H1 (cell line): ENCODE measurements at regions not wholly inside any gene's neighbourhood (a gene's known extent, or its start where the extent isn't known, plus 50 kb on each side); places are given as distances from the start of the nearest gene placed in this dataset.

Experiments used
- EGR1 ChIP-seq: IDR thresholded peaks from 2 replicates; pipeline ENCODE4 v1.6.1; 2011; ENCODE audit warnings: low read depth, low read length, borderline replicate concordance
- NANOG ChIP-seq: IDR thresholded peaks from 2 replicates; pipeline ENCODE4 v1.6.1; 2011; ENCODE audit warnings: low read length, low read depth, mild to moderate bottlenecking, inconsistent platforms; ENCODE audit not compliant: insufficient read depth, poor library complexity, severe bottlenecking
- TF ChIP-seq, protein P1 (sequence below): fragments of 300-600 bp; sonication (generic); IDR thresholded peaks from 2 replicates; pipeline ENCODE4 v1.7.1; 2012; ENCODE audit warnings: low read length, moderate library complexity, mild to moderate bottlenecking, inconsistent platforms; ENCODE audit not compliant: insufficient replicate concordance

GRCh38 chr12:25764892-25765291 is 193.6 kb upstream of the RASSF8 start (continued):
- TF ChIP-seq, protein P1, sequence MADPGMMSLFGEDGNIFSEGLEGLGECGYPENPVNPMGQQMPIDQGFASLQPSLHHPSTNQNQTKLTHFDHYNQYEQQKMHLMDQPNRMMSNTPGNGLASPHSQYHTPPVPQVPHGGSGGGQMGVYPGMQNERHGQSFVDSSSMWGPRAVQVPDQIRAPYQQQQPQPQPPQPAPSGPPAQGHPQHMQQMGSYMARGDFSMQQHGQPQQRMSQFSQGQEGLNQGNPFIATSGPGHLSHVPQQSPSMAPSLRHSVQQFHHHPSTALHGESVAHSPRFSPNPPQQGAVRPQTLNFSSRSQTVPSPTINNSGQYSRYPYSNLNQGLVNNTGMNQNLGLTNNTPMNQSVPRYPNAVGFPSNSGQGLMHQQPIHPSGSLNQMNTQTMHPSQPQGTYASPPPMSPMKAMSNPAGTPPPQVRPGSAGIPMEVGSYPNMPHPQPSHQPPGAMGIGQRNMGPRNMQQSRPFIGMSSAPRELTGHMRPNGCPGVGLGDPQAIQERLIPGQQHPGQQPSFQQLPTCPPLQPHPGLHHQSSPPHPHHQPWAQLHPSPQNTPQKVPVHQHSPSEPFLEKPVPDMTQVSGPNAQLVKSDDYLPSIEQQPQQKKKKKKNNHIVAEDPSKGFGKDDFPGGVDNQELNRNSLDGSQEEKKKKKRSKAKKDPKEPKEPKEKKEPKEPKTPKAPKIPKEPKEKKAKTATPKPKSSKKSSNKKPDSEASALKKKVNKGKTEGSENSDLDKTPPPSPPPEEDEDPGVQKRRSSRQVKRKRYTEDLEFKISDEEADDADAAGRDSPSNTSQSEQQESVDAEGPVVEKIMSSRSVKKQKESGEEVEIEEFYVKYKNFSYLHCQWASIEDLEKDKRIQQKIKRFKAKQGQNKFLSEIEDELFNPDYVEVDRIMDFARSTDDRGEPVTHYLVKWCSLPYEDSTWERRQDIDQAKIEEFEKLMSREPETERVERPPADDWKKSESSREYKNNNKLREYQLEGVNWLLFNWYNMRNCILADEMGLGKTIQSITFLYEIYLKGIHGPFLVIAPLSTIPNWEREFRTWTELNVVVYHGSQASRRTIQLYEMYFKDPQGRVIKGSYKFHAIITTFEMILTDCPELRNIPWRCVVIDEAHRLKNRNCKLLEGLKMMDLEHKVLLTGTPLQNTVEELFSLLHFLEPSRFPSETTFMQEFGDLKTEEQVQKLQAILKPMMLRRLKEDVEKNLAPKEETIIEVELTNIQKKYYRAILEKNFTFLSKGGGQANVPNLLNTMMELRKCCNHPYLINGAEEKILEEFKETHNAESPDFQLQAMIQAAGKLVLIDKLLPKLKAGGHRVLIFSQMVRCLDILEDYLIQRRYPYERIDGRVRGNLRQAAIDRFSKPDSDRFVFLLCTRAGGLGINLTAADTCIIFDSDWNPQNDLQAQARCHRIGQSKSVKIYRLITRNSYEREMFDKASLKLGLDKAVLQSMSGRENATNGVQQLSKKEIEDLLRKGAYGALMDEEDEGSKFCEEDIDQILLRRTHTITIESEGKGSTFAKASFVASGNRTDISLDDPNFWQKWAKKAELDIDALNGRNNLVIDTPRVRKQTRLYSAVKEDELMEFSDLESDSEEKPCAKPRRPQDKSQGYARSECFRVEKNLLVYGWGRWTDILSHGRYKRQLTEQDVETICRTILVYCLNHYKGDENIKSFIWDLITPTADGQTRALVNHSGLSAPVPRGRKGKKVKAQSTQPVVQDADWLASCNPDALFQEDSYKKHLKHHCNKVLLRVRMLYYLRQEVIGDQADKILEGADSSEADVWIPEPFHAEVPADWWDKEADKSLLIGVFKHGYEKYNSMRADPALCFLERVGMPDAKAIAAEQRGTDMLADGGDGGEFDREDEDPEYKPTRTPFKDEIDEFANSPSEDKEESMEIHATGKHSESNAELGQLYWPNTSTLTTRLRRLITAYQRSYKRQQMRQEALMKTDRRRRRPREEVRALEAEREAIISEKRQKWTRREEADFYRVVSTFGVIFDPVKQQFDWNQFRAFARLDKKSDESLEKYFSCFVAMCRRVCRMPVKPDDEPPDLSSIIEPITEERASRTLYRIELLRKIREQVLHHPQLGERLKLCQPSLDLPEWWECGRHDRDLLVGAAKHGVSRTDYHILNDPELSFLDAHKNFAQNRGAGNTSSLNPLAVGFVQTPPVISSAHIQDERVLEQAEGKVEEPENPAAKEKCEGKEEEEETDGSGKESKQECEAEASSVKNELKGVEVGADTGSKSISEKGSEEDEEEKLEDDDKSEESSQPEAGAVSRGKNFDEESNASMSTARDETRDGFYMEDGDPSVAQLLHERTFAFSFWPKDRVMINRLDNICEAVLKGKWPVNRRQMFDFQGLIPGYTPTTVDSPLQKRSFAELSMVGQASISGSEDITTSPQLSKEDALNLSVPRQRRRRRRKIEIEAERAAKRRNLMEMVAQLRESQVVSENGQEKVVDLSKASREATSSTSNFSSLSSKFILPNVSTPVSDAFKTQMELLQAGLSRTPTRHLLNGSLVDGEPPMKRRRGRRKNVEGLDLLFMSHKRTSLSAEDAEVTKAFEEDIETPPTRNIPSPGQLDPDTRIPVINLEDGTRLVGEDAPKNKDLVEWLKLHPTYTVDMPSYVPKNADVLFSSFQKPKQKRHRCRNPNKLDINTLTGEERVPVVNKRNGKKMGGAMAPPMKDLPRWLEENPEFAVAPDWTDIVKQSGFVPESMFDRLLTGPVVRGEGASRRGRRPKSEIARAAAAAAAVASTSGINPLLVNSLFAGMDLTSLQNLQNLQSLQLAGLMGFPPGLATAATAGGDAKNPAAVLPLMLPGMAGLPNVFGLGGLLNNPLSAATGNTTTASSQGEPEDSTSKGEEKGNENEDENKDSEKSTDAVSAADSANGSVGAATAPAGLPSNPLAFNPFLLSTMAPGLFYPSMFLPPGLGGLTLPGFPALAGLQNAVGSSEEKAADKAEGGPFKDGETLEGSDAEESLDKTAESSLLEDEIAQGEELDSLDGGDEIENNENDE: no peak
- TF ChIP-seq NANOG: no peak
- no peak for TF ChIP-seq EGR1
- TF ChIP-seq, all 59 proteins: peak for 0
